ENCODE measurements at regions not wholly inside any gene's neighbourhood (a gene's known extent, or its start where the extent isn't known, plus 50 kb on each side); places are given as distances from the start of the nearest gene placed in this dataset.

- H3K9me3 ChIP-seq, result no peaks in the 10 kb centered on the region
- intact Hi-C loops (cut with DNase I), result no loop called here
- H3K4me3 ChIP-seq, result no peak overlapping the region
- H3K36me3 ChIP-seq (replicated peaks in 1 of 2; ENCODE audit: insufficient read depth in 1 of 2, low read depth in 2 of 2), result no peaks in the 10 kb centered on the region
- H3K27me3 ChIP-seq, result no peaks in the 10 kb centered on the region
- ATAC-seq, result no peak
- TF ChIP-seq POLR2A (IDR thresholded peaks at IDR 0.05), result no peak
- no peak for TF ChIP-seq CTCF (IDR thresholded peaks at IDR 0.05)
- no peak for DNase-seq
- 53 to 63% methylated on average over 2 of the region's 2 CpGs for WGBS, 2 donors
- H3K4me1 ChIP-seq, result no peaks in the 10 kb centered on the region
- no peak overlapping the region for H3K27ac ChIP-seq
These were observed 863.9 kb downstream of the SUCLG1 start for GRCh38 chr2:83595121-83595690.

GRCh38 chr2:83594241-83595120, 864.6 kb downstream of the SUCLG1 start:
- 69 to 72% methylated on average over 5 of the region's 5 CpGs for WGBS, 2 donors
- TF ChIP-seq CTCF (IDR thresholded peaks at IDR 0.05), result no peak
- no peak for TF ChIP-seq POLR2A (IDR thresholded peaks at IDR 0.05)

GRCh38 chr2:83587309-83587708, 871.8 kb downstream of the SUCLG1 start:
- Histone ChIP-seq H3K27me3 (no peaks in the 10 kb centered on the region), H3K9me3 (no peaks in the 10 kb centered on the region), H3K4me3 (no peak overlapping the region), H3K4me1 (no peaks in the 10 kb centered on the region), H3K36me3 (replicated peaks in 1 of 2; ENCODE audit: insufficient read depth in 1 of 2, low read depth in 2 of 2) (no peaks in the 10 kb centered on the region), H3K27ac (no peak overlapping the region)
- ATAC-seq (no peak), DNase-seq (no peak)
- intact Hi-C loops (cut with DNase I), result no loop called here
- WGBS, 2 donors, result 66 to 69% methylated on average over 4 of the region's 4 CpGs
- TF ChIP-seq CTCF (IDR thresholded peaks at IDR 0.05) (no peak), POLR2A (IDR thresholded peaks at IDR 0.05) (no peak)

More at GRCh38 chr2:83594241-83595120, 864.6 kb downstream of the SUCLG1 start:
- intact Hi-C loops (cut with DNase I), result no loop called here
- Histone ChIP-seq H3K27me3 (no peaks in the 10 kb centered on the region), H3K4me3 (no peak overlapping the region), H3K36me3 (replicated peaks in 1 of 2; ENCODE audit: insufficient read depth in 1 of 2, low read depth in 2 of 2) (no peaks in the 10 kb centered on the region), H3K4me1 (no peaks in the 10 kb centered on the region), H3K9me3 (no peaks in the 10 kb centered on the region), H3K27ac (no peak overlapping the region)
- DNase-seq (no peak), ATAC-seq (no peak)

GRCh38 chr2:83585250-83585649, 873.8 kb downstream of the SUCLG1 start:
- no peak for ATAC-seq
- Histone ChIP-seq H3K9me3 (no peaks in the 10 kb centered on the region), H3K27ac (no peak overlapping the region), H3K4me3 (no peak overlapping the region), H3K27me3 (no peaks in the 10 kb centered on the region), H3K36me3 (replicated peaks in 1 of 2; ENCODE audit: insufficient read depth in 1 of 2, low read depth in 2 of 2) (no peaks in the 10 kb centered on the region), H3K4me1 (no peaks in the 10 kb centered on the region)
- no peak for DNase-seq
- intact Hi-C loops (cut with DNase I), result no loop called here
- no peak for TF ChIP-seq CTCF (IDR thresholded peaks at IDR 0.05)
- no peak for TF ChIP-seq POLR2A (IDR thresholded peaks at IDR 0.05)
- WGBS, 2 donors, result 86 to 88% methylated on average over 2 of the region's 2 CpGs

All from body of pancreas (tissue), 4 donors.